Fibroblast of peridontal ligament (primary cell): ENCODE measurements at regions not wholly inside any gene's neighbourhood (a gene's known extent, or its start where the extent isn't known, plus 50 kb on each side); places are given as distances from the start of the nearest gene placed in this dataset.

Source experiments
- DNase-seq: peaks from one replicate; pipeline ENCODE4 v3.0.0-alpha.2; 2010; ENCODE audit errors: extremely low read depth

DNA sequence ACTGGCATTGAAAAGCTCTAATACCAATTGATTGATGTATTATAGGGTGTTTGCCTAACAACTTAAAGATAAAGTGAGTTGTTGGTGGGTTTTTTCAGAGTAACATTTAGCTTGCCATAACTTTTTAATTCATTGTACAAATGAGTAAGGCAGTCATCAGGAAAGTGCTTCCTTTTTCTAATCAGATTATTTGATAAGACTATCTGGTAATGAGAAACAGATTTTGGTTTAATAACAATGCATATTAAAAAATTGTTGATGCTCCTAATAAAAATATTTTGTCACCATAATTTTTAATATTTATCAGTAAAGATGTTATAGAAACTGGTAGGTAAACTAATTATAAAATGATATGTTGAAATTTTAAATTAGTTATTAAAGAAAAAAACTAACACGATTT is 51.3 kb downstream of the BLTP1 start:
- DNase-seq, result no peak

DNA sequence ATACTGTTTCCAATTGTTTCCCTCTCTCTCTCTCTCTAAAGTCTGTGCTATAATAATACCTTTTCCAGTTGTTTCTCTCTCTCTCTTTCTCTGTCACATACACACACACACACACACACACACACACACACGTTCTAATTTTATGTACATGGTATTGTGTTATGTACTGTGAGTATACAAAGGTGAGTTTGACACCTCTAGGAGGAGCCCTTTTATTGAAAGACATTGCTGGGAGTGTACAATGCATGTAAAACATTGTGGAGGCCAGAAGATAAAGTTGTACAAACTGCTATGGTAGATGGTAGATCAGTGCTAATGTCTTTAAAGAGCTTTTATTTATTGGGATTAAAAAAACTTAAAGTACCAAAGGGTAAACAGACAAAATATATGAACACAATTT is 53.6 kb downstream of the BLTP1 start:
- DNase-seq, result no peak

- DNase-seq, result no peak
Observed at GRCh38 chr4:122212880-122213279, 60.7 kb downstream of the BLTP1 start.

GRCh38 chr4:122218762-122219161 is 66.6 kb downstream of the BLTP1 start:
- peak; percentile 45 for DNase-seq

DNA sequence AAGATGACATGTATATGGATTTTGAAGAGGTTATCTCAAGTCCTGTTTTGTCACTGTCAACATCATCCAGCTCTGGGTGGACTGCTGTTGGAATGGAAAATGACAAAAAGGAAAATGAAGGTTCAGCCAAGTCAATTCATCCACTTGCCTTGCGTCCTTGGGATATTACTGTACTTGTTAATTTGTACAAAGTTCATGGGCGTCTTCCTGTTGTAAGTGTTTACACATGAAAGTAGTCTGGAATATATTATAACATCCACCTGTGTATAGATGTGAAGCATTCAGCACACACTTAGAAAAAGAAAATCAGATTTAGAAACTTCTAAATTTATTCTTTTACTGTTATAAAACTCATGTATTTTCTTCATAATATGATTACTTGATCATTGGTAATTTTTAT is 67.2 kb downstream of the BLTP1 start:
- DNase-seq, result no peak

- no peak for DNase-seq
Observed at GRCh38 chr4:122221322-122221721, 69.2 kb downstream of the BLTP1 start.

DNA sequence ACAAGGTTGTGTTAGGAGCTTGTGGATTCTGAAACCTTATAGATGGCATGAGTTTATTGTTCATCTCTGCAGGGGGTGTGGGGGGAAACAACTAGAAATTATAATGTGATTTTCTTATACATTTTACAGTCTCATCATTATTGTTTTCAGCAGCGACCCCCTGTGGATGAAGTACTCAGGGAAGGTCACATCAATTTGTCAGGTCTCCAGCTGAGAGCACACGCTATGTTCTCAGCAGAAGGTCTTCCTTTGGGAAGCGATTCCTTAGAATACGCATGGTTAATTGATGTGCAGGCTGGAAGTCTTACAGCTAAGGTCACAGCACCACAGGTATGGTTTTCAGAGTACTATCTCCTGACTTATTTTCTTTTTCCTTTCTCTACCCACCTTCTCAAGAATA is 72.2 kb downstream of the BLTP1 start:
- peak; percentile 34 for DNase-seq

GRCh38 chr4:122227202-122227601 is 75.1 kb downstream of the BLTP1 start:
- no peak for DNase-seq

DNA sequence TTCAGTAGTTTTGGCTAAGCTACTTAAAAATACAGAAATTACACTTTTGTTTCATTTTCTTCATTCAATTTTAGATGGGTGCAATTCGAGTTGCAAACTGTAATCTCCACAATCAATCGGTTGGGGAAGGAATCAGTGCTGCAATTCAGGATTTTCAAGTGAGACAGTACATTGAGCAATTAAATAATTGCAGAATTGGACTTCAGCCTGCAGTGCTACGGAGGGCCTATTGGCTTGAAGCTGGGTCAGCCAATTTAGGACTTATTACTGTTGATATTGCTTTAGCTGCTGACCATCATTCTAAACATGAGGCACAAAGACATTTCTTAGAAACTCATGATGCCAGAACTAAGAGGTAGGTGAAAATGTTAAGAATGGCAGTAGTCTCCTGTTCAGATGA is 77.7 kb downstream of the BLTP1 start:
- no peak for DNase-seq

DNA sequence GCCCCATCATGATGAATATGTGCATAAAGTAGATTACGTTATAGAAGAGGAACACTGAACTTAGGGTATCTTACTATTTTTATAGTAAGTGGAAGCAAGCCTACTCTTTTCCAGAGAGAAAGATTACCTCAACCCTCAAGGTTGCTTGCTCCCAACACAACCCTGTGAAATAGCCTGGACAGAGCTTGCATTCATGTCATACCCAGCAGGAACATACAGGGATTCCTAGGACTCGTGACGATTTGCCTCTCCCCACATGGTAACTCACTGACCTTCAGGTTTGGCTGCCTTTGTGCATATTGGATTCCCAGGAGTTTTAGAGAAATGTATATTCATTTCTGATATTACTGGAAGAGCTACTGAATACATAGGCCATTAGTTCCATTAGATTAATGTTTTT is 80.5 kb downstream of the BLTP1 start:
- DNase-seq, result no peak

- DNase-seq, result no peak
Observed at GRCh38 chr4:122234686-122235085, 82.6 kb downstream of the BLTP1 start.

GRCh38 chr4:122243785-122244184 is 91.7 kb downstream of the BLTP1 start:
- DNase-seq, result no peak

- DNase-seq, result no peak
Observed at GRCh38 chr4:122244764-122245163, 92.6 kb downstream of the BLTP1 start.

- no peak for DNase-seq
Observed at GRCh38 chr4:122246551-122246950, 94.4 kb downstream of the BLTP1 start.

DNA sequence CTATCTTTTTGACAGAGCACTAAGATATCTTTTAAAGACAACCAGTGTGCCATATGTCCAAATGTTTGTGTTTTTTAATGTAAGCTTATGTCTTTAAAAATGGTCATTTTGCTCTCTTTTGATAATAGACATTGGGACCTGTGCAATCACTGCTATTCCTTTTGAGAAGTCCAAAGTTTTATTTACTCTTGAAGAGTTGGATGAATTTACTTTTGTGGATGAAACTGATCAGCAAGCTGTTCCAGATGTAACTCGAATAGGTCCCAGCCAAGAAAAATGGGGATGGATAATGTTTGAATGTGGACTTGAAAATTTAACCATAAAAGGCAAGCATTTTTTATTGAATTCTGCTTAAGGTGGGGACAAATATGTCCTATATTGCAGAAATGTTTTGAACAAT is 97.2 kb downstream of the BLTP1 start:
- no peak for DNase-seq

- no peak for DNase-seq
Observed at GRCh38 chr4:122252584-122252983, 100.5 kb downstream of the BLTP1 start.

- DNase-seq, result no peak
Observed at GRCh38 chr4:122259849-122260248, 107.7 kb downstream of the BLTP1 start.

DNA sequence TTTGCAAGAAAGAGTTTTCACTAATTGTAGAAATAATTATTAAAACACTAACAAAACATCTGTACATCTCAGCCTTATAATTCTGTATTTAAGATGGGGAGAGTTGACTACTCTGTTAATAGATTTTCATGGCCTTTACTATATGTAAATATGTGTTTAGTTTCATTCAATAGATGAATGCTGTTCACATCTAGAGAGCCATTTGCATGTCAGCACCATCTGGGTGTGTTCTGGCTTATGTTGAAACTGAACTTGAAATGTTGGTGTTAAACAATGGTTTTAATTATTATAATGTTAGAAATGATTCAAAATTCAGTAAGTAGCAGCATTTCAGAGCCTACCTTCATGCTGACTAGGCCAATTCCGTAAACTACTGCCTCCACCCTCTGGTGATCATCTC is 102.5 kb upstream of the ADAD1 start:
- no peak for DNase-seq

DNA sequence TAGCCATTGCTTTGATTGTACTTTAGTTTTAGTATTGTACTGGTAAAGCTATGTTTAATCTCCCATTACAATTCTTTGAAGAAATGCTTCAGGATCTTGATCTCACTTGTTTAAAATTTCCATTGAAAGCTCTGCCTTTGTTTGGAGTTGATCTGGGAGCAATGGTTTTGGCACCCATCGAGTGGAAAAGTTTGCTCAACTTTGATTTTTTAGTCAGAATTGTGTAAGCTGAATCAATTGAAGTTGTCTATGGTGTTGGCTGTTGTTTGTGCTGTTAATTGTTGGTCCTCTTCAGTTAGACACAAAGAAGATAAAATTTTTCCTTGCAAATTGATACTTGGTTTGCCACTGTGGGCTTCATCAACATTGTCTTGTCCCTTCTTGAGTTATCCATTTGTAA is 99.8 kb upstream of the ADAD1 start:
- DNase-seq, result no peak

DNA sequence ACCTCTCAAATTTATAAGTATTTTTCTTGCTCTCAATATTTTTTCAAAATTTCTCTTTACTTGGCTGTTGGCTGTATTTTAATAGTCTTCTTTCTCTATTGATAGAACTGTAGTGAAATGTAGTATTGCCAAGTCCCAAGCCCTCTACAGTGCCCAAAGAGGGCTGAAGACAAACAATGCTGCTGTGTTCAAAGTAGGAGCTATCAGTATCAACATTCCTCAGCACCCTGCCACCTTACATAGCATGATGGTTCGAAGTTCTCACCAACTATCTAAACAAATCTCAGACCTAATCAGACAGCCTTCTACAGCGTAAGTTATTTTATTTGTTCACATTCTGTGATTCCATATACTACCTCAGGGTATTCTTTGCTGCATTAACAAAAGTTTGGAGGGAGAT is 99.1 kb upstream of the ADAD1 start:
- DNase-seq, result no peak

DNA sequence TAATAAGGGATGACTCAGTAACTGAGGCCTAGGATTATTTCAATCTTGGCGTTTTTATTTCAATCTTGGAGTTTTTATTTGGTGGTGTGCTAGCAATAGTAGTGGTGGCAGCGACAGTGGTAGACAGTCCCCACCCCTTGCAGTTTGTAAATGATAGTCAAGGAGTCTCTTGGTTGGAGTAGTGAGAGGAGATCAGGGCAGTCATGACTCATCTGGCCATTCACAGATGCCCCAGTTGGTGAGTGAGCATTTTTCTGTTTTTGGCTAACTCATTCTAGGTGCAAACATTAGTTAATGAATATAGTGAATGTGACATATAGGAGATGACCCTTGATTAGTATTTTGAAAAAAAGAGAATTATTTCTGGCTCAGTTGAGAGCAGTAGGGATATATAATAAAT is 93.5 kb upstream of the ADAD1 start:
- DNase-seq, result peak; percentile 13

DNA sequence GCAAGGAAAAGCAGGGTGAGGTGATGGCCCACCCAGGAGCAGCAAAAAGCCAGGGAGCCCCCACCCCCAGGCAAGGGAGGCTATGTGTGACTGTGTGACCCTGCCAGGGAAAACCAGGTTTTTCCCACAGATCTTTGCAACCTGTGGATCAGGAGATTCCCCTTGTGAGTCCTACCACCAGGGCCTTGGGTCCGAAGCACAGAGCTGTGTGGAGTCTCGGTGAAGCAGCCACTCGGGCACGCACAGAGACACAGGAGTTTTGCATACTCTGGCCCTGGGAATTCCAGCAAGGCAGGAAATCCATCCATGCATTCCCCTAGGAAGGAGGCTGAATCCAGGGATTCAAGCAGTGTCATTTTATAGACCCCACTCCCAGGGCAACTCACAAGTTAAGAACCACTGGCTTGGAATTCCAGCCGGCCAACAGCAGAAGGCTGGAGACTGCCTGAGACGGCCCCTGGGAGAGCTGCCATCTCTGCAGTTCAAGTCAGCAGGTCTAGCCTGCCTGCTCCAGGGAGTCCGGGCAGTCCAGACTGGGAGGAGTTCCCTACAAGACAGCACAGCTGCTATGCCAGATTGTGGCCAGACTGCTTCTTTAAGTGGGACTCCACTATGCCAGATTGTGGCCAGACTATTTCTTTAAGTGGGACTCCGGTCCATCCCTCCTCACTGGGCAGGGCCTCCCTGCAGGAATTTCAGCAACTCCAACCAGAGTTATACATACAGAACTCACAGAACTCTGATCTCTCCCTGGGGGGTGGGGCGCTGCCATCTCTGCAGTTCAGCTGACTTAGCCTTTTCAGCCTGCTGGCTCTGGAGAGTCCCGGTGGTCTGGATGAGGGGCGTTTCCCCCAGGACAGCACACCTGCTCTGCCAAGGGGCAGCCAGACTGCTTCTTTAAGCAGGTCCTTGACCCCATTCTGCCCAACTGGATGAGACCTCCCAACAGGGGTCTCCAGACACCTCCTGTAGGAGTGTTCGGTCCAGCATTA is 85.1 kb upstream of the ADAD1 start:
- no peak for DNase-seq

DNA sequence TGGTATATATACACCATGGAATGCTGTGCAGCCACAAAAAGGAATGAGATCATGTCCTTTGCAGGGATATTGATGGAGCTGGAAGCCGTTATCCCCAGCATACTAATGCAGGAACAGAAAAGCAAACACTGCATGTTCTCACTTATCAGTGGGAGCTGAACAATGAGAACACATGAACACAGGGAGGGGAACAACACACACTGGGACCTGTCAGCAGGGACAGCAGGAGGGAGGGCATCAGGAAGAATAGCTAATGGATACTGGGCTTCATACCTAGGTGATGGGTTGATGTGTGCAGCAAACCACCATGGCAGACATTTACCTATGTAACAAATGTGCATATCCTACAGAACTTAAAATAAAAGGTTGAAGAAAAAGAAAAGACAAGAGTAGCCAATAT is 81.1 kb upstream of the ADAD1 start:
- no peak for DNase-seq

GRCh38 chr4:122300776-122301175 is 78.0 kb upstream of the ADAD1 start:
- no peak for DNase-seq
